ENCODE measurements at regions not wholly inside any gene's neighbourhood (a gene's known extent, or its start where the extent isn't known, plus 50 kb on each side); places are given as distances from the start of the nearest gene placed in this dataset.

- no peaks in the 10 kb centered on the region for H3K4me1 ChIP-seq (ENCODE audit: control insufficient read depth, insufficient read depth, low read length)
- in situ Hi-C loops (cut with HindIII; ENCODE audit: low pct_unique_long_range_greater_than_20kb, low sequenced_read_pairs): no loop called here
- intact Hi-C loops (cut with micrococcal nuclease; ENCODE audit: unreplicated experiment): no loop called here
- H3K36me3 ChIP-seq (ENCODE audit: control insufficient read depth, insufficient read depth, low read length): no peaks in the 10 kb centered on the region
- TF ChIP-seq TCF7L2 (IDR thresholded peaks at IDR 0.05; ENCODE audit: low read depth, low read length) (no peak), REST (IDR thresholded peaks at IDR 0.05; ENCODE audit: insufficient read depth in 1 of 2, low read depth in 2 of 2, low read length in 1 of 2) (no peak), POLR2AphosphoS5 (IDR thresholded peaks at IDR 0.05; ENCODE audit: low read depth, low read length) (no peak), SIN3A (IDR thresholded peaks at IDR 0.05; ENCODE audit: borderline replicate concordance, insufficient read depth, low read depth, low read length) (no peak), CTCF (IDR thresholded peaks at IDR 0.05) (no peak)
- no peak overlapping the region for H3K27ac ChIP-seq (ENCODE audit: low read length)
- POLR2A ChIA-PET: no interaction called here
- ATAC-seq: no peak
- no peaks in the 10 kb centered on the region for H3K9me3 ChIP-seq (ENCODE audit: control insufficient read depth, insufficient read depth, low read depth, low read length)
- BruUV-seq (replicated peaks): no TSS peak
- CTCF ChIA-PET: no interaction called here
- no peak for DNase-seq (ENCODE audit: low read depth, low spot score)
- H3K4me3 ChIP-seq (ENCODE audit: low read depth in 2 of 2, low read length in 2 of 2): no peak overlapping the region
- no peaks in the 10 kb centered on the region for H3K27me3 ChIP-seq (ENCODE audit: control insufficient read depth, insufficient read depth, low read length)
These were observed 272.5 kb downstream of the SIPA1L2 start for GRCh38 chr1:232357416-232357815.

- H3K36me3 ChIP-seq (ENCODE audit: control insufficient read depth, insufficient read depth, low read length): no peaks in the 10 kb centered on the region
- intact Hi-C loops (cut with micrococcal nuclease; ENCODE audit: unreplicated experiment) (no loop called here), in situ Hi-C loops (cut with HindIII; ENCODE audit: low pct_unique_long_range_greater_than_20kb, low sequenced_read_pairs) (no loop called here)
- ChIA-PET CTCF (no interaction called here), POLR2A (interaction anchor here (0.5 kb wide), 1 partner anchor 61 kb away, joined by 3 read pairs; no protein-coding TSS in a partner anchor)
- H3K27me3 ChIP-seq (ENCODE audit: control insufficient read depth, insufficient read depth, low read length): no peaks in the 10 kb centered on the region
- no peaks in the 10 kb centered on the region for H3K4me1 ChIP-seq (ENCODE audit: control insufficient read depth, insufficient read depth, low read length)
- BruUV-seq (replicated peaks): no TSS peak
- TF ChIP-seq TCF7L2 (IDR thresholded peaks at IDR 0.05; ENCODE audit: low read depth, low read length) (no peak), REST (IDR thresholded peaks at IDR 0.05; ENCODE audit: insufficient read depth in 1 of 2, low read depth in 2 of 2, low read length in 1 of 2) (no peak), CTCF (IDR thresholded peaks at IDR 0.05) (no peak), SIN3A (IDR thresholded peaks at IDR 0.05; ENCODE audit: borderline replicate concordance, insufficient read depth, low read depth, low read length) (no peak), POLR2AphosphoS5 (IDR thresholded peaks at IDR 0.05; ENCODE audit: low read depth, low read length) (no peak)
- H3K4me3 ChIP-seq (ENCODE audit: low read depth in 2 of 2, low read length in 2 of 2): no peak overlapping the region
- H3K9me3 ChIP-seq (ENCODE audit: control insufficient read depth, insufficient read depth, low read depth, low read length): no peaks in the 10 kb centered on the region
- ATAC-seq (no peak), DNase-seq (ENCODE audit: low read depth, low spot score) (no peak)
- no peak overlapping the region for H3K27ac ChIP-seq (ENCODE audit: low read length)
These were observed 274.5 kb downstream of the SIPA1L2 start for GRCh38 chr1:232355162-232356006.
